K562 (cell line): ENCODE measurements at regions not wholly inside any gene's neighbourhood (a gene's known extent, or its start where the extent isn't known, plus 50 kb on each side); places are given as distances from the start of the nearest gene placed in this dataset.

ENCODE experiments used
- ATAC-seq: fragments of 200-7000 bp; cut with Tn5 transposase; 3 replicates; pipeline ENCODE4 v1.9.1; 2020; ENCODE audit warnings: moderate library complexity
- BruUV-seq: library from RNA; stranded (reverse); fragments of 400-500 nt; replicated peaks from 2 replicates; lab custom pipeline; 2021; lab: Mats Ljungman, UMichigan
- CTCF ChIA-PET: fragments of 300-600 bp; formaldehyde crosslinking; extraction: SDS; loops from one replicate; lab custom pipeline; 2021; ENCODE audit warnings: low intra/inter-chr PET ratio; lab: Yijun Ruan, JAX
- POLR2A ChIA-PET: fragments of 300-600, 350-650 bp; sonication (Branson Sonifier 250); formaldehyde crosslinking; extraction: SDS; loops from one replicate; lab custom pipeline; 2021; ENCODE audit warnings: antibody characterized with exemption, inconsistent platforms; lab: Yijun Ruan, JAX
- DNase-seq, 4 experiments: peaks; one replicate each; pipeline versions ENCODE4 v3.0.0 to v3.0.0-alpha.2; 2011 to 2018; ENCODE audit warnings: low spot score in 3 of 4, mixed read lengths in 3 of 4; ENCODE audit errors: extremely low read depth in 1 of 4
- FAIRE-seq: peaks from 2 replicates; lab custom pipeline; 2011; peaks lifted over from hg19 to GRCh38; lab: Jason Lieb, UNC
- H2AFZ ChIP-seq: 2 replicates; pipeline ENCODE4 v1.6.0; 2011; ENCODE audit warnings: low read depth, low read length, control low read depth, inconsistent platforms
- H3K27ac ChIP-seq: fragments of 200-600 bp; 3 replicates; pipeline ENCODE4 v1.8.0; 2011; ENCODE audit warnings: low read depth, mild to moderate bottlenecking, control low read depth, inconsistent platforms, low read length, moderate library complexity, mixed read lengths; ENCODE audit errors: extremely low read depth
- H3K27me3 ChIP-seq, 2 experiments: fragments of 300-600 bp in 1 of 2; 2 replicates in 1 of 2; 3 replicates in 1 of 2; pipeline versions ENCODE4 v1.6.0 to v1.8.0; 2011; ENCODE audit warnings: inconsistent platforms in 2 of 2, low read length in 2 of 2, mild to moderate bottlenecking in 1 of 2, mixed read lengths in 1 of 2, moderate library complexity in 1 of 2; ENCODE audit not compliant: control insufficient read depth in 2 of 2, insufficient read depth in 2 of 2
- H3K36me3 ChIP-seq: fragments of 300-600 bp; 3 replicates; pipeline ENCODE4 v1.8.0; 2011; ENCODE audit warnings: mild to moderate bottlenecking, low read length, inconsistent platforms; ENCODE audit not compliant: control insufficient read depth, insufficient read depth
- H3K4me1 ChIP-seq, 2 experiments: fragments of 200-600 bp in 1 of 2; replicated peaks in 1 of 2; 2 replicates in 1 of 2; 3 replicates in 1 of 2; pipeline versions ENCODE4 v1.5.1 to v1.8.0; 2011; ENCODE audit warnings: inconsistent platforms in 2 of 2, low read length in 2 of 2, mild to moderate bottlenecking in 1 of 2, mixed read lengths in 1 of 2, moderate library complexity in 1 of 2; ENCODE audit not compliant: control insufficient read depth in 2 of 2, insufficient read depth in 2 of 2
- H3K4me2 ChIP-seq: 2 replicates; pipeline ENCODE4 v1.6.1; 2011; ENCODE audit warnings: low read length, control low read depth, inconsistent platforms, mixed read lengths; ENCODE audit not compliant: insufficient read depth
- H3K4me3 ChIP-seq: fragments of 200-600 bp; sonication (generic), shearing (Covaris generic); 2 replicates; pipeline ENCODE4 v1.5.1; 2016; ENCODE audit warnings: control low read depth, inconsistent platforms
- H3K79me2 ChIP-seq: fragments of 200-600 bp; 3 replicates; pipeline ENCODE4 v1.8.0; 2011; ENCODE audit warnings: low read length, inconsistent platforms; ENCODE audit not compliant: control insufficient read depth, insufficient read depth
- H3K9ac ChIP-seq, 2 experiments: 2 replicates each; pipeline versions ENCODE4 v1.6.0 to v1.6.1; 2011; ENCODE audit warnings: low read depth in 2 of 2, low read length in 2 of 2, control low read depth in 1 of 2, inconsistent platforms in 1 of 2, mild to moderate bottlenecking in 1 of 2, mixed read lengths in 1 of 2; ENCODE audit not compliant: insufficient read depth in 1 of 2
- H3K9me1 ChIP-seq: one replicate; pipeline ENCODE4 v1.6.0; 2011; ENCODE audit warnings: inconsistent platforms, mild to moderate bottlenecking, low read length, moderate library complexity; ENCODE audit not compliant: control insufficient read depth, insufficient read depth
- H3K9me3 ChIP-seq: replicated peaks from 2 replicates; pipeline ENCODE4 v1.5.1; 2011; ENCODE audit warnings: low read depth, low read length, inconsistent platforms; ENCODE audit not compliant: control insufficient read depth, insufficient read depth
- H4K20me1 ChIP-seq: replicated peaks from 2 replicates; pipeline ENCODE4 v1.6.1; 2011; ENCODE audit warnings: low read length, inconsistent platforms, mixed read lengths; ENCODE audit not compliant: control insufficient read depth, insufficient read depth
- PTBP1 ChIP-seq: fragments of 200-400 bp; formaldehyde crosslinking; IDR thresholded peaks from 2 replicates; pipeline ENCODE4 v1.6.1; 2017; ENCODE audit warnings: low read depth, low read length
- TRIM24 ChIP-seq, 2 experiments: fragments of 450-650 bp; IDR thresholded peaks; 2 replicates each; pipeline ENCODE4 v1.6.1; 2016
- ZNF165 ChIP-seq: fragments of 250-450 bp; sonication (Bioruptor Pico); IDR thresholded peaks from 2 replicates; pipeline ENCODE4 v1.4.0; 2020; ENCODE audit warnings: borderline replicate concordance
- ZZZ3 ChIP-seq: fragments of 450-650 bp; IDR thresholded peaks from 2 replicates; pipeline ENCODE4 v1.6.1; 2016; ENCODE audit warnings: antibody characterized with exemption, mild to moderate bottlenecking, moderate library complexity
- WGBS: fragments of 100-300 bp; shearing (Covaris generic); methylation state at CpG from one replicate; pipeline ENCODE4 v1.1.6; 2016; ENCODE audit warnings: low coverage, mixed read lengths; ENCODE audit not compliant: insufficient coverage; ENCODE audit errors: missing lambda C conversion rate; 5-methylcytosine and 5-hydroxymethylcytosine counted together
- in situ Hi-C: fragments of 300-500 bp; cut with MboI; formaldehyde crosslinking; loops from 4 replicates; pipeline ENCODE4 v1.15.0; 2018; ENCODE audit warnings: inconsistent platforms, mixed read lengths
- intact Hi-C: fragments of 100-400 bp; cut with micrococcal nuclease; formaldehyde crosslinking; loops from 2 replicates; pipeline ENCODE4 v1.14.2; 2022
- TF ChIP-seq, protein P1 (sequence below): fragments of 450-650 bp; formaldehyde crosslinking; IDR thresholded peaks from 2 replicates; pipeline ENCODE4 v1.4.0; 2020; ENCODE audit warnings: mild to moderate bottlenecking, moderate library complexity
- TF ChIP-seq, protein P2 (sequence below), 2 experiments: fragments of 450-650 bp; IDR thresholded peaks; 2 replicates each; pipeline ENCODE4 v1.6.1; 2018; ENCODE audit warnings: mild to moderate bottlenecking in 2 of 2, low read depth in 1 of 2; ENCODE audit not compliant: partially characterized antibody in 2 of 2

DNA sequence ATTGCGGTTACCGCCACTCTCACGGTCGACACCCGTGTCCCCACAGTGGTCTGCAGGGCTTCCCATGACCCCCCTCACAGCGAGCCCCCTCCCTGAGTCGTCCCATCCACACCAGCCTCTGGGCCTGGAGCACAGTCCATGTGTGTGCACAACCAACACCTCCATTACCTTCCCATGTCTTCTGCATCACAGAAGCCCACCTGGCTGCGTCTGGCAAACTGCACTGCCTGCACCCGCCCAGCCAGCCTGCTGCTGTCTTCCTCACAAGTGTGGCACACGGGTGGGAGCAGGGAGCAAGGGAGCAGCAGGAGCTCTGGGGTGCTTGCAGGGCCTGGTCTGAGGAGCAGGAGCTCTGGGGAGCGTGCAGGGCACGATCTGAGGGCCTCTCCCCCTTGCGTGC lies 415.3 kb upstream of the IRX4 start:
- ATAC-seq (no peak), DNase-seq (no peak), FAIRE-seq (no peak)
- no peak overlapping the region for H3K4me2 ChIP-seq
- no peak overlapping the region for H2AFZ ChIP-seq
- no peaks in the 10 kb centered on the region; the same call in 1 of the 2 replicates for H4K20me1 ChIP-seq
- H3K27ac ChIP-seq = no peak overlapping the region
- H3K9me1 ChIP-seq = no peaks in the 10 kb centered on the region
- ChIA-PET POLR2A (no interaction called here), CTCF (no interaction called here)
- H3K9ac ChIP-seq = no peak overlapping the region
- intact Hi-C loops = no loop called here
- no peaks in the 10 kb centered on the region for H3K4me1 ChIP-seq
- in situ Hi-C loops = no loop called here
- no peaks in the 10 kb centered on the region for H3K79me2 ChIP-seq
- BruUV-seq = no TSS peak
- no peak overlapping the region for H3K4me3 ChIP-seq
- H3K9me3 ChIP-seq = no peaks in the 10 kb centered on the region
- H3K36me3 ChIP-seq = no peaks in the 10 kb centered on the region
- WGBS = 1% methylated on average over 13 of the region's 13 CpGs
- TF ChIP-seq, protein P1, sequence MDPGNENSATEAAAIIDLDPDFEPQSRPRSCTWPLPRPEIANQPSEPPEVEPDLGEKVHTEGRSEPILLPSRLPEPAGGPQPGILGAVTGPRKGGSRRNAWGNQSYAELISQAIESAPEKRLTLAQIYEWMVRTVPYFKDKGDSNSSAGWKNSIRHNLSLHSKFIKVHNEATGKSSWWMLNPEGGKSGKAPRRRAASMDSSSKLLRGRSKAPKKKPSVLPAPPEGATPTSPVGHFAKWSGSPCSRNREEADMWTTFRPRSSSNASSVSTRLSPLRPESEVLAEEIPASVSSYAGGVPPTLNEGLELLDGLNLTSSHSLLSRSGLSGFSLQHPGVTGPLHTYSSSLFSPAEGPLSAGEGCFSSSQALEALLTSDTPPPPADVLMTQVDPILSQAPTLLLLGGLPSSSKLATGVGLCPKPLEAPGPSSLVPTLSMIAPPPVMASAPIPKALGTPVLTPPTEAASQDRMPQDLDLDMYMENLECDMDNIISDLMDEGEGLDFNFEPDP (CRISPR knock-in tag) = no peak
- TF ChIP-seq ZNF165 (no peak), TRIM24 (IDR thresholded peaks at IDR 0.05) (no peak), ZZZ3 (no peak), PTBP1 (no peak)
- TF ChIP-seq, protein P2, sequence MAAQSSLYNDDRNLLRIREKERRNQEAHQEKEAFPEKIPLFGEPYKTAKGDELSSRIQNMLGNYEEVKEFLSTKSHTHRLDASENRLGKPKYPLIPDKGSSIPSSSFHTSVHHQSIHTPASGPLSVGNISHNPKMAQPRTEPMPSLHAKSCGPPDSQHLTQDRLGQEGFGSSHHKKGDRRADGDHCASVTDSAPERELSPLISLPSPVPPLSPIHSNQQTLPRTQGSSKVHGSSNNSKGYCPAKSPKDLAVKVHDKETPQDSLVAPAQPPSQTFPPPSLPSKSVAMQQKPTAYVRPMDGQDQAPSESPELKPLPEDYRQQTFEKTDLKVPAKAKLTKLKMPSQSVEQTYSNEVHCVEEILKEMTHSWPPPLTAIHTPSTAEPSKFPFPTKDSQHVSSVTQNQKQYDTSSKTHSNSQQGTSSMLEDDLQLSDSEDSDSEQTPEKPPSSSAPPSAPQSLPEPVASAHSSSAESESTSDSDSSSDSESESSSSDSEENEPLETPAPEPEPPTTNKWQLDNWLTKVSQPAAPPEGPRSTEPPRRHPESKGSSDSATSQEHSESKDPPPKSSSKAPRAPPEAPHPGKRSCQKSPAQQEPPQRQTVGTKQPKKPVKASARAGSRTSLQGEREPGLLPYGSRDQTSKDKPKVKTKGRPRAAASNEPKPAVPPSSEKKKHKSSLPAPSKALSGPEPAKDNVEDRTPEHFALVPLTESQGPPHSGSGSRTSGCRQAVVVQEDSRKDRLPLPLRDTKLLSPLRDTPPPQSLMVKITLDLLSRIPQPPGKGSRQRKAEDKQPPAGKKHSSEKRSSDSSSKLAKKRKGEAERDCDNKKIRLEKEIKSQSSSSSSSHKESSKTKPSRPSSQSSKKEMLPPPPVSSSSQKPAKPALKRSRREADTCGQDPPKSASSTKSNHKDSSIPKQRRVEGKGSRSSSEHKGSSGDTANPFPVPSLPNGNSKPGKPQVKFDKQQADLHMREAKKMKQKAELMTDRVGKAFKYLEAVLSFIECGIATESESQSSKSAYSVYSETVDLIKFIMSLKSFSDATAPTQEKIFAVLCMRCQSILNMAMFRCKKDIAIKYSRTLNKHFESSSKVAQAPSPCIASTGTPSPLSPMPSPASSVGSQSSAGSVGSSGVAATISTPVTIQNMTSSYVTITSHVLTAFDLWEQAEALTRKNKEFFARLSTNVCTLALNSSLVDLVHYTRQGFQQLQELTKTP (IDR thresholded peaks at IDR 0.05; ENCODE audit: low read depth in 1 of 2, partially characterized antibody in 2 of 2) = no peak
- H3K27me3 ChIP-seq = peaks cover 9 to 44% of the 10 kb centered on the region in 2 experiments
